Esophagus mucosa (tissue), 1 donor: ENCODE measurements at regions not wholly inside any gene's neighbourhood (a gene's known extent, or its start where the extent isn't known, plus 50 kb on each side); places are given as distances from the start of the nearest gene placed in this dataset.
"Not testable (repeated sequence)": the region's sequence is repeated elsewhere in the genome, so short reads cannot be mapped to it uniquely, and the experiment has no call there.

Experiments used
- ATAC-seq: fragments of 200-7000 bp; cut with Tn5 transposase; one replicate; pipeline ENCODE4 v1.9.1; 2020
- donor health status: DM: yes; HTN: yes; CAD: no.

GRCh38 chr1:188466539-188466938, 1637.8 kb downstream of the PLA2G4A start:
- ATAC-seq = no peak

- ATAC-seq = no peak
Measured at GRCh38 chr1:188476606-188477005, 1647.9 kb downstream of the PLA2G4A start.

GRCh38 chr1:188489336-188490112, 1660.8 kb downstream of the PLA2G4A start:
- no peak for ATAC-seq

- ATAC-seq = no peak
Measured at GRCh38 chr1:188496506-188496905, 1667.8 kb downstream of the PLA2G4A start.

GRCh38 chr1:188497020-188497419, 1668.3 kb downstream of the PLA2G4A start:
- ATAC-seq = no peak

- no peak for ATAC-seq
Measured at GRCh38 chr1:188499690-188500089, 1670.9 kb downstream of the PLA2G4A start.

GRCh38 chr1:188514917-188515316, 1686.2 kb downstream of the PLA2G4A start:
- ATAC-seq = no peak

- no peak for ATAC-seq
Measured at GRCh38 chr1:188517139-188517538, 1688.4 kb downstream of the PLA2G4A start.

GRCh38 chr1:188551176-188551575, 1722.4 kb downstream of the PLA2G4A start:
- no peak for ATAC-seq

- no peak for ATAC-seq
Measured at GRCh38 chr1:188557053-188557452, 1728.3 kb downstream of the PLA2G4A start.

- ATAC-seq = no peak
Measured at GRCh38 chr1:188582911-188583532, 1754.3 kb downstream of the PLA2G4A start.

GRCh38 chr1:188584119-188584518, 1755.4 kb downstream of the PLA2G4A start:
- ATAC-seq = no peak

- no peak for ATAC-seq
Measured at GRCh38 chr1:188590641-188591040, 1761.9 kb downstream of the PLA2G4A start.

GRCh38 chr1:188594542-188595235, 1765.9 kb downstream of the PLA2G4A start:
- ATAC-seq = no peak

- ATAC-seq = no peak
Measured at GRCh38 chr1:188599313-188599712, 1770.6 kb downstream of the PLA2G4A start.

GRCh38 chr1:188611432-188611831, 1782.7 kb downstream of the PLA2G4A start:
- ATAC-seq = no peak

- no peak for ATAC-seq
Measured at GRCh38 chr1:188615321-188615720, 1786.6 kb downstream of the PLA2G4A start.

- ATAC-seq = no peak
Measured at GRCh38 chr1:188620236-188620635, 1791.5 kb downstream of the PLA2G4A start.

GRCh38 chr1:188641566-188642211, 1812.9 kb downstream of the PLA2G4A start:
- no peak for ATAC-seq

GRCh38 chr1:188642704-188643103, 1814.0 kb downstream of the PLA2G4A start:
- no peak for ATAC-seq

GRCh38 chr1:188652678-188653077, 1823.9 kb downstream of the PLA2G4A start:
- ATAC-seq = no peak

- ATAC-seq = not testable (repeated sequence)
Measured at GRCh38 chr1:188655966-188656365, 1821.7 kb downstream of the BRINP3 start.

GRCh38 chr1:188660572-188660971, 1817.1 kb downstream of the BRINP3 start:
- no peak for ATAC-seq
